Panc1 (cell line): ENCODE measurements at regions not wholly inside any gene's neighbourhood (a gene's known extent, or its start where the extent isn't known, plus 50 kb on each side); places are given as distances from the start of the nearest gene placed in this dataset.

Source experiments
- CTCF ChIP-seq: fragments of 450-650 bp; IDR thresholded peaks from 2 replicates; pipeline ENCODE4 v1.5.1; 2017; ENCODE audit warnings: mild to moderate bottlenecking
- TF ChIP-seq, protein P1 (sequence below), 2 experiments: IDR thresholded peaks; 2 replicates each; pipeline ENCODE4 v1.6.1; 2011 to 2012; ENCODE audit warnings: low read depth in 2 of 2, control low read depth in 1 of 2, low read length in 1 of 2, mild to moderate bottlenecking in 1 of 2, moderate library complexity in 1 of 2; ENCODE audit not compliant: insufficient read depth in 1 of 2

- no peak for TF ChIP-seq CTCF
- TF ChIP-seq, protein P1, sequence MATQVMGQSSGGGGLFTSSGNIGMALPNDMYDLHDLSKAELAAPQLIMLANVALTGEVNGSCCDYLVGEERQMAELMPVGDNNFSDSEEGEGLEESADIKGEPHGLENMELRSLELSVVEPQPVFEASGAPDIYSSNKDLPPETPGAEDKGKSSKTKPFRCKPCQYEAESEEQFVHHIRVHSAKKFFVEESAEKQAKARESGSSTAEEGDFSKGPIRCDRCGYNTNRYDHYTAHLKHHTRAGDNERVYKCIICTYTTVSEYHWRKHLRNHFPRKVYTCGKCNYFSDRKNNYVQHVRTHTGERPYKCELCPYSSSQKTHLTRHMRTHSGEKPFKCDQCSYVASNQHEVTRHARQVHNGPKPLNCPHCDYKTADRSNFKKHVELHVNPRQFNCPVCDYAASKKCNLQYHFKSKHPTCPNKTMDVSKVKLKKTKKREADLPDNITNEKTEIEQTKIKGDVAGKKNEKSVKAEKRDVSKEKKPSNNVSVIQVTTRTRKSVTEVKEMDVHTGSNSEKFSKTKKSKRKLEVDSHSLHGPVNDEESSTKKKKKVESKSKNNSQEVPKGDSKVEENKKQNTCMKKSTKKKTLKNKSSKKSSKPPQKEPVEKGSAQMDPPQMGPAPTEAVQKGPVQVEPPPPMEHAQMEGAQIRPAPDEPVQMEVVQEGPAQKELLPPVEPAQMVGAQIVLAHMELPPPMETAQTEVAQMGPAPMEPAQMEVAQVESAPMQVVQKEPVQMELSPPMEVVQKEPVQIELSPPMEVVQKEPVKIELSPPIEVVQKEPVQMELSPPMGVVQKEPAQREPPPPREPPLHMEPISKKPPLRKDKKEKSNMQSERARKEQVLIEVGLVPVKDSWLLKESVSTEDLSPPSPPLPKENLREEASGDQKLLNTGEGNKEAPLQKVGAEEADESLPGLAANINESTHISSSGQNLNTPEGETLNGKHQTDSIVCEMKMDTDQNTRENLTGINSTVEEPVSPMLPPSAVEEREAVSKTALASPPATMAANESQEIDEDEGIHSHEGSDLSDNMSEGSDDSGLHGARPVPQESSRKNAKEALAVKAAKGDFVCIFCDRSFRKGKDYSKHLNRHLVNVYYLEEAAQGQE (IDR thresholded peaks at IDR 0.05; ENCODE audit: insufficient read depth in 1 of 2, low read depth in 2 of 2, low read length in 1 of 2): no peak
Observed at GRCh38 chr10:8499752-8500390, 445.4 kb downstream of the GATA3 start.
